ENCODE measurements at regions not wholly inside any gene's neighbourhood (a gene's known extent, or its start where the extent isn't known, plus 50 kb on each side); places are given as distances from the start of the nearest gene placed in this dataset.

GRCh38 chr3:177338697-177339219 lies 141.5 kb upstream of the TBL1XR1 start (continued):
- TF ChIP-seq, protein P1, sequence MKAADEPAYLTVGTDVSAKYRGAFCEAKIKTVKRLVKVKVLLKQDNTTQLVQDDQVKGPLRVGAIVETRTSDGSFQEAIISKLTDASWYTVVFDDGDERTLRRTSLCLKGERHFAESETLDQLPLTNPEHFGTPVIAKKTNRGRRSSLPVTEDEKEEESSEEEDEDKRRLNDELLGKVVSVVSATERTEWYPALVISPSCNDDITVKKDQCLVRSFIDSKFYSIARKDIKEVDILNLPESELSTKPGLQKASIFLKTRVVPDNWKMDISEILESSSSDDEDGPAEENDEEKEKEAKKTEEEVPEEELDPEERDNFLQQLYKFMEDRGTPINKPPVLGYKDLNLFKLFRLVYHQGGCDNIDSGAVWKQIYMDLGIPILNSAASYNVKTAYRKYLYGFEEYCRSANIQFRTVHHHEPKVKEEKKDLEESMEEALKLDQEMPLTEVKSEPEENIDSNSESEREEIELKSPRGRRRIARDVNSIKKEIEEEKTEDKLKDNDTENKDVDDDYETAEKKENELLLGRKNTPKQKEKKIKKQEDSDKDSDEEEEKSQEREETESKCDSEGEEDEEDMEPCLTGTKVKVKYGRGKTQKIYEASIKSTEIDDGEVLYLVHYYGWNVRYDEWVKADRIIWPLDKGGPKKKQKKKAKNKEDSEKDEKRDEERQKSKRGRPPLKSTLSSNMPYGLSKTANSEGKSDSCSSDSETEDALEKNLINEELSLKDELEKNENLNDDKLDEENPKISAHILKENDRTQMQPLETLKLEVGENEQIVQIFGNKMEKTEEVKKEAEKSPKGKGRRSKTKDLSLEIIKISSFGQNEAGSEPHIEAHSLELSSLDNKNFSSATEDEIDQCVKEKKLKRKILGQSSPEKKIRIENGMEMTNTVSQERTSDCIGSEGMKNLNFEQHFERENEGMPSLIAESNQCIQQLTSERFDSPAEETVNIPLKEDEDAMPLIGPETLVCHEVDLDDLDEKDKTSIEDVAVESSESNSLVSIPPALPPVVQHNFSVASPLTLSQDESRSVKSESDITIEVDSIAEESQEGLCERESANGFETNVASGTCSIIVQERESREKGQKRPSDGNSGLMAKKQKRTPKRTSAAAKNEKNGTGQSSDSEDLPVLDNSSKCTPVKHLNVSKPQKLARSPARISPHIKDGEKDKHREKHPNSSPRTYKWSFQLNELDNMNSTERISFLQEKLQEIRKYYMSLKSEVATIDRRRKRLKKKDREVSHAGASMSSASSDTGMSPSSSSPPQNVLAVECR (CRISPR knock-in tag; IDR thresholded peaks at IDR 0.05; ENCODE audit: borderline replicate concordance), result no peak
- TF ChIP-seq MED13 (CRISPR knock-in tag; IDR thresholded peaks at IDR 0.05), result peak; percentile 48; the same call in 1 of the 2 replicates
- peak; percentile 86 for TF ChIP-seq NR2C2 (CRISPR knock-in tag; IDR thresholded peaks at IDR 0.05; ENCODE audit: borderline replicate concordance)
- TF ChIP-seq FOXP1 (IDR thresholded peaks at IDR 0.05), result no peak
- peak; percentile 67; the same call in 1 of the 2 replicates for TF ChIP-seq FOXP1 (CRISPR knock-in tag; IDR thresholded peaks at IDR 0.05)
- peak; percentile 40; the same call in 1 of the 2 replicates for TF ChIP-seq HMG20B (CRISPR knock-in tag; conservative IDR thresholded peaks at IDR 0.05)
- no peak for TF ChIP-seq ZBTB40 (IDR thresholded peaks at IDR 0.05)
- no peak for TF ChIP-seq ZBTB40 (CRISPR knock-in tag; IDR thresholded peaks at IDR 0.05)
- no peak for TF ChIP-seq MEIS1 (CRISPR knock-in tag; IDR thresholded peaks at IDR 0.05; ENCODE audit: borderline replicate concordance)
- no peak for TF ChIP-seq FLYWCH1 (CRISPR knock-in tag; IDR thresholded peaks at IDR 0.05)
- TF ChIP-seq RORA (CRISPR knock-in tag; IDR thresholded peaks at IDR 0.05), result no peak
- TF ChIP-seq SRF (IDR thresholded peaks at IDR 0.05; ENCODE audit: low read depth, low read length), result no peak
- TF ChIP-seq MLLT10 (CRISPR knock-in tag; IDR thresholded peaks at IDR 0.05), result no peak
- no peak for TF ChIP-seq FIP1L1 (IDR thresholded peaks at IDR 0.05; ENCODE audit: borderline replicate concordance, insufficient read depth, low read depth, low read length)
- TF ChIP-seq HES4 (CRISPR knock-in tag; IDR thresholded peaks at IDR 0.05; ENCODE audit: borderline replicate concordance), result no peak
- TF ChIP-seq NCOR1 (IDR thresholded peaks at IDR 0.05; ENCODE audit: borderline replicate concordance, low read length), result peak; percentile 76
- TF ChIP-seq PHB2 (IDR thresholded peaks at IDR 0.05; ENCODE audit: partially characterized antibody), result no peak
- TF ChIP-seq FOXA1 (IDR thresholded peaks at IDR 0.05), result no peak
- TF ChIP-seq FOXA1 (CRISPR knock-in tag; IDR thresholded peaks at IDR 0.05), result peak; percentile 58
